ENCODE measurements at regions not wholly inside any gene's neighbourhood (a gene's known extent, or its start where the extent isn't known, plus 50 kb on each side); places are given as distances from the start of the nearest gene placed in this dataset.

- no peak for TF ChIP-seq CTCF (IDR thresholded peaks at IDR 0.05; ENCODE audit: low read depth, low read length, missing input control)
- no peak for TF ChIP-seq REST (IDR thresholded peaks at IDR 0.05)
- TF ChIP-seq MAX (IDR thresholded peaks at IDR 0.05) = no peak
- no peak for TF ChIP-seq SP1 (IDR thresholded peaks at IDR 0.05)
Observed at GRCh38 chr5:155711882-155712281, 615.1 kb upstream of the SGCD start.

Data from liver (tissue), 3 donors.